ENCODE measurements at regions not wholly inside any gene's neighbourhood (a gene's known extent, or its start where the extent isn't known, plus 50 kb on each side); places are given as distances from the start of the nearest gene placed in this dataset.

GRCh38 chr1:56081736-56082135 lies 497.6 kb downstream of the PLPP3 start:
- H3K36me3 Mint-ChIP-seq (ENCODE audit: unreplicated experiment), result no peaks in the 10 kb centered on the region
- no peaks in the 10 kb centered on the region for H3K27me3 Mint-ChIP-seq (ENCODE audit: unreplicated experiment)
- DNase-seq, result no peak
- H3K4me1 Mint-ChIP-seq (ENCODE audit: low read depth, unreplicated experiment), result no peaks in the 10 kb centered on the region
- no peak overlapping the region for H3K4me3 Mint-ChIP-seq (ENCODE audit: unreplicated experiment)
- no peak overlapping the region for H3K27ac Mint-ChIP-seq (ENCODE audit: unreplicated experiment)
- no peak for TF ChIP-seq CTCF (IDR thresholded peaks at IDR 0.05; ENCODE audit: partially characterized antibody, unreplicated experiment)
- no peaks in the 10 kb centered on the region for H3K9me3 Mint-ChIP-seq (ENCODE audit: unreplicated experiment)

GRCh38 chr1:56081173-56081572 lies 498.2 kb downstream of the PLPP3 start:
- no peak overlapping the region for H3K4me3 Mint-ChIP-seq (ENCODE audit: unreplicated experiment)
- H3K36me3 Mint-ChIP-seq (ENCODE audit: unreplicated experiment), result no peaks in the 10 kb centered on the region
- no peak overlapping the region for H3K27ac Mint-ChIP-seq (ENCODE audit: unreplicated experiment)
- H3K9me3 Mint-ChIP-seq (ENCODE audit: unreplicated experiment), result no peaks in the 10 kb centered on the region
- no peak for TF ChIP-seq CTCF (IDR thresholded peaks at IDR 0.05; ENCODE audit: partially characterized antibody, unreplicated experiment)
- no peaks in the 10 kb centered on the region for H3K4me1 Mint-ChIP-seq (ENCODE audit: low read depth, unreplicated experiment)
- H3K27me3 Mint-ChIP-seq (ENCODE audit: unreplicated experiment), result no peaks in the 10 kb centered on the region
- no peak for DNase-seq

- TF ChIP-seq CTCF (IDR thresholded peaks at IDR 0.05; ENCODE audit: partially characterized antibody, unreplicated experiment), result no peak
- Mint-ChIP-seq H3K4me1 (ENCODE audit: low read depth, unreplicated experiment) (no peaks in the 10 kb centered on the region), H3K9me3 (ENCODE audit: unreplicated experiment) (no peaks in the 10 kb centered on the region), H3K36me3 (ENCODE audit: unreplicated experiment) (no peaks in the 10 kb centered on the region), H3K4me3 (ENCODE audit: unreplicated experiment) (no peak overlapping the region), H3K27ac (ENCODE audit: unreplicated experiment) (no peak overlapping the region), H3K27me3 (ENCODE audit: unreplicated experiment) (peaks cover 2% of the 10 kb centered on the region)
- no peak for DNase-seq
Observed at GRCh38 chr1:56080123-56080522, 499.2 kb downstream of the PLPP3 start.

- no peaks in the 10 kb centered on the region for H3K9me3 Mint-ChIP-seq (ENCODE audit: unreplicated experiment)
- no peak overlapping the region for H3K4me3 Mint-ChIP-seq (ENCODE audit: unreplicated experiment)
- H3K27me3 Mint-ChIP-seq (ENCODE audit: unreplicated experiment), result peaks cover 2% of the 10 kb centered on the region
- H3K4me1 Mint-ChIP-seq (ENCODE audit: low read depth, unreplicated experiment), result no peaks in the 10 kb centered on the region
- no peaks in the 10 kb centered on the region for H3K36me3 Mint-ChIP-seq (ENCODE audit: unreplicated experiment)
- H3K27ac Mint-ChIP-seq (ENCODE audit: unreplicated experiment), result no peak overlapping the region
- no peak for TF ChIP-seq CTCF (IDR thresholded peaks at IDR 0.05; ENCODE audit: partially characterized antibody, unreplicated experiment)
- no peak for DNase-seq
Observed at GRCh38 chr1:56079391-56079790, 500.0 kb downstream of the PLPP3 start.

GRCh38 chr1:56077206-56077605 lies 502.2 kb downstream of the PLPP3 start:
- no peak for TF ChIP-seq CTCF (IDR thresholded peaks at IDR 0.05; ENCODE audit: partially characterized antibody, unreplicated experiment)
- peaks cover 2% of the 10 kb centered on the region for H3K27me3 Mint-ChIP-seq (ENCODE audit: unreplicated experiment)
- H3K4me3 Mint-ChIP-seq (ENCODE audit: unreplicated experiment), result no peak overlapping the region
- DNase-seq, result no peak
- H3K36me3 Mint-ChIP-seq (ENCODE audit: unreplicated experiment), result no peaks in the 10 kb centered on the region
- H3K4me1 Mint-ChIP-seq (ENCODE audit: low read depth, unreplicated experiment), result no peaks in the 10 kb centered on the region
- no peak overlapping the region for H3K27ac Mint-ChIP-seq (ENCODE audit: unreplicated experiment)
- H3K9me3 Mint-ChIP-seq (ENCODE audit: unreplicated experiment), result no peaks in the 10 kb centered on the region

Data from glutamatergic neuron (in vitro differentiated cells).